Frontal cortex (tissue), 3 donors: ENCODE measurements at regions not wholly inside any gene's neighbourhood (a gene's known extent, or its start where the extent isn't known, plus 50 kb on each side); places are given as distances from the start of the nearest gene placed in this dataset.
"Not testable (repeated sequence)": the region's sequence is repeated elsewhere in the genome, so short reads cannot be mapped to it uniquely, and the experiment has no call there.

Experiments used
- DNase-seq, 2 donors: peaks; one replicate each; pipeline ENCODE4 v3.0.0; 2012; ENCODE audit warnings: low spot score in 2 of 2
- FAIRE-seq: peaks from 2 replicates; lab custom pipeline; 2012; peaks lifted over from hg19 to GRCh38; lab: Jason Lieb, UNC
- donor health status: control.
- donor health status: control.
- donor health status: control.

GRCh38 chr9:110007477-110008270 lies 200.3 kb downstream of the C9orf152 start:
- DNase-seq (no peak), FAIRE-seq (no peak)

- FAIRE-seq (no peak), DNase-seq (no peak)
Observed at GRCh38 chr9:110008663-110009062, 199.3 kb downstream of the C9orf152 start.

GRCh38 chr9:110011628-110012320 lies 196.2 kb downstream of the C9orf152 start:
- DNase-seq (no peak), FAIRE-seq (no peak)

- DNase-seq (no peak), FAIRE-seq (no peak)
Observed at GRCh38 chr9:110013064-110013463, 194.9 kb downstream of the C9orf152 start.

GRCh38 chr9:110015759-110016158 lies 192.2 kb downstream of the C9orf152 start:
- no peak for FAIRE-seq
- no peak for DNase-seq

- FAIRE-seq = no peak
- no peak for DNase-seq
Observed at GRCh38 chr9:110016340-110016739, 191.6 kb downstream of the C9orf152 start.

- not testable (repeated sequence) for FAIRE-seq, DNase-seq
Observed at GRCh38 chr9:110020216-110020615, 187.7 kb downstream of the C9orf152 start.

- FAIRE-seq = no peak
- no peak for DNase-seq
Observed at GRCh38 chr9:110021891-110022290, 186.1 kb downstream of the C9orf152 start.

- not testable (repeated sequence) for FAIRE-seq, DNase-seq
Observed at GRCh38 chr9:110023221-110023620, 184.7 kb downstream of the C9orf152 start.

GRCh38 chr9:110025551-110026170 lies 182.3 kb downstream of the C9orf152 start:
- no peak for FAIRE-seq

GRCh38 chr9:110027671-110028081 lies 180.3 kb downstream of the C9orf152 start:
- FAIRE-seq (no peak), DNase-seq (peak in 1 of 2 donors; percentile 21)

More at GRCh38 chr9:110025551-110026170, 182.3 kb downstream of the C9orf152 start:
- DNase-seq = no peak

GRCh38 chr9:110028271-110028670 lies 179.7 kb downstream of the C9orf152 start:
- FAIRE-seq = no peak

GRCh38 chr9:110028676-110029075 lies 179.3 kb downstream of the C9orf152 start:
- FAIRE-seq (no peak), DNase-seq (no peak)

More at GRCh38 chr9:110028271-110028670, 179.7 kb downstream of the C9orf152 start:
- DNase-seq = no peak

- DNase-seq (peak in 1 of 2 donors; percentile 32), FAIRE-seq (no peak)
Observed at GRCh38 chr9:110029429-110029955, 178.5 kb downstream of the C9orf152 start.

GRCh38 chr9:110029956-110030480 lies 177.9 kb downstream of the C9orf152 start:
- FAIRE-seq = no peak

GRCh38 chr9:110030632-110031031 lies 177.3 kb downstream of the C9orf152 start:
- FAIRE-seq (no peak), DNase-seq (no peak)

More at GRCh38 chr9:110029956-110030480, 177.9 kb downstream of the C9orf152 start:
- DNase-seq = no peak

GRCh38 chr9:110031511-110032173 lies 176.3 kb downstream of the C9orf152 start:
- DNase-seq = no peak
- FAIRE-seq = no peak

GRCh38 chr9:110032532-110032931 lies 175.4 kb downstream of the C9orf152 start:
- FAIRE-seq = not testable (repeated sequence)

GRCh38 chr9:110033869-110034268 lies 174.1 kb downstream of the C9orf152 start:
- DNase-seq = no peak
- no peak for FAIRE-seq

More at GRCh38 chr9:110032532-110032931, 175.4 kb downstream of the C9orf152 start:
- DNase-seq = not testable (repeated sequence)
